ENCODE measurements at regions not wholly inside any gene's neighbourhood (a gene's known extent, or its start where the extent isn't known, plus 50 kb on each side); places are given as distances from the start of the nearest gene placed in this dataset.
A peak's percentile ranks its signal among the peaks of the same experiment; 100 is the strongest.
"Not testable (repeated sequence)": the region's sequence is repeated elsewhere in the genome, so short reads cannot be mapped to it uniquely, and the experiment has no call there.

- DNase-seq (ENCODE audit: low spot score) = no peak
- no peak for FAIRE-seq
Observed at GRCh38 chr4:117907646-117908045, 126.6 kb upstream of the NDST3 start.

- no peak for DNase-seq (ENCODE audit: low spot score)
- no peak for FAIRE-seq
Observed at GRCh38 chr4:117908306-117909207, 125.7 kb upstream of the NDST3 start.

GRCh38 chr4:117916728-117917127 is 117.6 kb upstream of the NDST3 start:
- no peak for FAIRE-seq

GRCh38 chr4:117922311-117922710 is 112.0 kb upstream of the NDST3 start:
- not testable (repeated sequence) for DNase-seq (ENCODE audit: low spot score); FAIRE-seq

More at GRCh38 chr4:117916728-117917127, 117.6 kb upstream of the NDST3 start:
- DNase-seq (ENCODE audit: low spot score) = no peak

GRCh38 chr4:117927823-117928222 is 106.5 kb upstream of the NDST3 start:
- DNase-seq (ENCODE audit: low spot score); FAIRE-seq: not testable (repeated sequence)

GRCh38 chr4:117941611-117942010 is 92.7 kb upstream of the NDST3 start:
- DNase-seq (ENCODE audit: low spot score) = no peak
- FAIRE-seq = no peak

- no peak for DNase-seq (ENCODE audit: low spot score)
- FAIRE-seq = no peak
Observed at GRCh38 chr4:117949621-117950020, 84.7 kb upstream of the NDST3 start.

GRCh38 chr4:117957571-117957970 is 76.7 kb upstream of the NDST3 start:
- no peak for DNase-seq (ENCODE audit: low spot score)
- no peak for FAIRE-seq

GRCh38 chr4:117965622-117966021 is 68.7 kb upstream of the NDST3 start:
- DNase-seq (ENCODE audit: low spot score) (no peak), FAIRE-seq (no peak)

GRCh38 chr4:117968606-117969005 is 65.7 kb upstream of the NDST3 start:
- no peak for DNase-seq (ENCODE audit: low spot score)
- no peak for FAIRE-seq

- DNase-seq (ENCODE audit: low spot score) = no peak
- no peak for FAIRE-seq
Observed at GRCh38 chr4:117971403-117971802, 62.9 kb upstream of the NDST3 start.

GRCh38 chr4:117983541-117984365 is 50.5 kb upstream of the NDST3 start:
- FAIRE-seq = no peak
- DNase-seq (ENCODE audit: low spot score) = peak; percentile 29

GRCh38 chr4:117984366-117984680 is 50.0 kb upstream of the NDST3 start:
- FAIRE-seq (no peak), DNase-seq (ENCODE audit: low spot score) (no peak)
